K562 (cell line): ENCODE measurements at regions not wholly inside any gene's neighbourhood (a gene's known extent, or its start where the extent isn't known, plus 50 kb on each side); places are given as distances from the start of the nearest gene placed in this dataset.

ENCODE experiments used
- ATAC-seq: fragments of 200-7000 bp; cut with Tn5 transposase; 3 replicates; pipeline ENCODE4 v1.9.1; 2020; ENCODE audit warnings: moderate library complexity
- BruUV-seq: library from RNA; stranded (reverse); fragments of 400-500 nt; replicated peaks from 2 replicates; lab custom pipeline; 2021; lab: Mats Ljungman, UMichigan
- CTCF ChIA-PET: fragments of 300-600 bp; formaldehyde crosslinking; extraction: SDS; loops from one replicate; lab custom pipeline; 2021; ENCODE audit warnings: low intra/inter-chr PET ratio; lab: Yijun Ruan, JAX
- POLR2A ChIA-PET: fragments of 300-600, 350-650 bp; sonication (Branson Sonifier 250); formaldehyde crosslinking; extraction: SDS; loops from one replicate; lab custom pipeline; 2021; ENCODE audit warnings: antibody characterized with exemption, inconsistent platforms; lab: Yijun Ruan, JAX
- DNase-seq, 4 experiments: peaks; one replicate each; pipeline versions ENCODE4 v3.0.0 to v3.0.0-alpha.2; 2011 to 2018; ENCODE audit warnings: low spot score in 3 of 4, mixed read lengths in 3 of 4; ENCODE audit errors: extremely low read depth in 1 of 4
- FAIRE-seq: peaks from 2 replicates; lab custom pipeline; 2011; peaks lifted over from hg19 to GRCh38; lab: Jason Lieb, UNC
- H2AFZ ChIP-seq: 2 replicates; pipeline ENCODE4 v1.6.0; 2011; ENCODE audit warnings: low read depth, low read length, control low read depth, inconsistent platforms
- H3K27ac ChIP-seq: fragments of 200-600 bp; 3 replicates; pipeline ENCODE4 v1.8.0; 2011; ENCODE audit warnings: low read depth, mild to moderate bottlenecking, control low read depth, inconsistent platforms, low read length, moderate library complexity, mixed read lengths; ENCODE audit errors: extremely low read depth
- H3K27me3 ChIP-seq, 2 experiments: fragments of 300-600 bp in 1 of 2; 2 replicates in 1 of 2; 3 replicates in 1 of 2; pipeline versions ENCODE4 v1.6.0 to v1.8.0; 2011; ENCODE audit warnings: inconsistent platforms in 2 of 2, low read length in 2 of 2, mild to moderate bottlenecking in 1 of 2, mixed read lengths in 1 of 2, moderate library complexity in 1 of 2; ENCODE audit not compliant: control insufficient read depth in 2 of 2, insufficient read depth in 2 of 2
- H3K36me3 ChIP-seq: fragments of 300-600 bp; 3 replicates; pipeline ENCODE4 v1.8.0; 2011; ENCODE audit warnings: mild to moderate bottlenecking, low read length, inconsistent platforms; ENCODE audit not compliant: control insufficient read depth, insufficient read depth
- H3K4me1 ChIP-seq, 2 experiments: fragments of 200-600 bp in 1 of 2; replicated peaks in 1 of 2; 2 replicates in 1 of 2; 3 replicates in 1 of 2; pipeline versions ENCODE4 v1.5.1 to v1.8.0; 2011; ENCODE audit warnings: inconsistent platforms in 2 of 2, low read length in 2 of 2, mild to moderate bottlenecking in 1 of 2, mixed read lengths in 1 of 2, moderate library complexity in 1 of 2; ENCODE audit not compliant: control insufficient read depth in 2 of 2, insufficient read depth in 2 of 2
- H3K4me2 ChIP-seq: 2 replicates; pipeline ENCODE4 v1.6.1; 2011; ENCODE audit warnings: low read length, control low read depth, inconsistent platforms, mixed read lengths; ENCODE audit not compliant: insufficient read depth
- H3K4me3 ChIP-seq: fragments of 200-600 bp; sonication (generic), shearing (Covaris generic); 2 replicates; pipeline ENCODE4 v1.5.1; 2016; ENCODE audit warnings: control low read depth, inconsistent platforms
- H3K79me2 ChIP-seq: fragments of 200-600 bp; 3 replicates; pipeline ENCODE4 v1.8.0; 2011; ENCODE audit warnings: low read length, inconsistent platforms; ENCODE audit not compliant: control insufficient read depth, insufficient read depth
- H3K9ac ChIP-seq, 2 experiments: 2 replicates each; pipeline versions ENCODE4 v1.6.0 to v1.6.1; 2011; ENCODE audit warnings: low read depth in 2 of 2, low read length in 2 of 2, control low read depth in 1 of 2, inconsistent platforms in 1 of 2, mild to moderate bottlenecking in 1 of 2, mixed read lengths in 1 of 2; ENCODE audit not compliant: insufficient read depth in 1 of 2
- H3K9me1 ChIP-seq: one replicate; pipeline ENCODE4 v1.6.0; 2011; ENCODE audit warnings: inconsistent platforms, mild to moderate bottlenecking, low read length, moderate library complexity; ENCODE audit not compliant: control insufficient read depth, insufficient read depth
- H3K9me3 ChIP-seq: replicated peaks from 2 replicates; pipeline ENCODE4 v1.5.1; 2011; ENCODE audit warnings: low read depth, low read length, inconsistent platforms; ENCODE audit not compliant: control insufficient read depth, insufficient read depth
- H4K20me1 ChIP-seq: replicated peaks from 2 replicates; pipeline ENCODE4 v1.6.1; 2011; ENCODE audit warnings: low read length, inconsistent platforms, mixed read lengths; ENCODE audit not compliant: control insufficient read depth, insufficient read depth
- EP400 ChIP-seq: fragments of 450-650 bp; IDR thresholded peaks from 2 replicates; pipeline ENCODE4 v1.6.1; 2017; ENCODE audit warnings: antibody characterized with exemption, mild to moderate bottlenecking, moderate library complexity
- ETV5 ChIP-seq: sonication (generic); formaldehyde crosslinking; IDR thresholded peaks from 2 replicates; pipeline ENCODE4 v1.4.0; 2020; ENCODE audit warnings: low read depth, mild to moderate bottlenecking, missing genetic modification reagents
- ETV6 ChIP-seq, 3 experiments: fragments of 150-350 bp in 1 of 3; sonication (generic) in 1 of 3; formaldehyde crosslinking in 1 of 3; IDR thresholded peaks; 2 replicates each; pipeline versions ENCODE4 v1.6.1 to v1.8.0; 2014 to 2022; ENCODE audit warnings: borderline replicate concordance in 2 of 3, low read depth in 2 of 3, antibody characterized with exemption in 1 of 3, low read length in 1 of 3, mild to moderate bottlenecking in 1 of 3, missing genetic modification reagents in 1 of 3
- FOXJ2 ChIP-seq: fragments of 200-800 bp; sonication (Bioruptor generic); IDR thresholded peaks from 2 replicates; pipeline ENCODE4 v1.6.1; 2016; ENCODE audit warnings: missing genetic modification characterization, missing compliant biosample characterization
- MEF2A ChIP-seq: IDR thresholded peaks from 2 replicates; pipeline ENCODE4 v1.6.1; 2011; ENCODE audit warnings: low read depth, mild to moderate bottlenecking, low read length, moderate library complexity; ENCODE audit not compliant: control insufficient read depth
- SREBF2 ChIP-seq: sonication (generic); formaldehyde crosslinking; IDR thresholded peaks from 2 replicates; pipeline ENCODE4 v1.4.0; 2020; ENCODE audit warnings: mild to moderate bottlenecking, missing genetic modification reagents
- TCFL5 ChIP-seq: fragments of 250-450 bp; sonication (Bioruptor Pico); conservative IDR thresholded peaks from 2 replicates; pipeline ENCODE4 v1.6.1; 2021; ENCODE audit warnings: mild to moderate bottlenecking, moderate library complexity, matching md5 sums
- ZNF197 ChIP-seq: fragments of 200-800 bp; sonication (Bioruptor generic); IDR thresholded peaks from 2 replicates; pipeline ENCODE4 v1.6.1; 2016; ENCODE audit warnings: low read depth, missing genetic modification characterization, missing compliant biosample characterization
- ZNF57 ChIP-seq: fragments of 450-650 bp; formaldehyde crosslinking; IDR thresholded peaks from 2 replicates; pipeline ENCODE4 v1.4.0; 2020; ENCODE audit warnings: mild to moderate bottlenecking, moderate library complexity
- WGBS: fragments of 100-300 bp; shearing (Covaris generic); methylation state at CpG from one replicate; pipeline ENCODE4 v1.1.6; 2016; ENCODE audit warnings: low coverage, mixed read lengths; ENCODE audit not compliant: insufficient coverage; ENCODE audit errors: missing lambda C conversion rate; 5-methylcytosine and 5-hydroxymethylcytosine counted together
- in situ Hi-C: fragments of 300-500 bp; cut with MboI; formaldehyde crosslinking; loops from 4 replicates; pipeline ENCODE4 v1.15.0; 2018; ENCODE audit warnings: inconsistent platforms, mixed read lengths
- intact Hi-C: fragments of 100-400 bp; cut with micrococcal nuclease; formaldehyde crosslinking; loops from 2 replicates; pipeline ENCODE4 v1.14.2; 2022
- TF ChIP-seq, protein P1 (sequence below): sonication (generic); formaldehyde crosslinking; IDR thresholded peaks from 2 replicates; pipeline ENCODE4 v1.8.1; 2022; ENCODE audit warnings: missing genetic modification reagents
- TF ChIP-seq, protein P2 (sequence below), 2 experiments: fragments of 450-650 bp; formaldehyde crosslinking in 1 of 2; IDR thresholded peaks; 2 replicates each; pipeline versions ENCODE4 v1.4.0 to v1.6.1; 2014 to 2020; ENCODE audit warnings: mild to moderate bottlenecking in 2 of 2, borderline replicate concordance in 1 of 2, low read depth in 1 of 2
- TF ChIP-seq, protein P3 (sequence below): fragments of 450-650 bp; formaldehyde crosslinking; IDR thresholded peaks from 2 replicates; pipeline ENCODE4 v1.4.0; 2022; ENCODE audit warnings: missing genetic modification characterization

DNA sequence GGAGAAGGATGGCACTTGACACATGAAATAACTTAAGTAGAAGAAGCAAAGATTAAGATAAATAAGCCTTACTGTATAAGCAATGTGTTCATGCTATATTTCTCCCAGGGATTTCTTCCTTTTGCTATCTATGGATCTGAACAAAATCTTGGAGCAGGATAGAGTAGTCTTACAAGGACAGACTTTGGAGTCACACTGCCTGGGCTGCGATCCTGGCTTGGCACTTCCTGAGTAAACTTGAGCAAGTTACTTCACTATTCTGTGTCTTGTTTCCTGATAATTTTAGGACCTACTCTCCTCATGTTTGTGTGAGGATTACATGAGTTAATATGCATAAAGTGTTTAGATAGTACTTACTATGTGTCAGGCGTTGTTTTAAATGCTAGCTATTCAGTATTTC lies 340.0 kb upstream of the MAOA start:
- H3K4me1 ChIP-seq = no peaks in the 10 kb centered on the region
- intact Hi-C loops = no loop called here
- no peak overlapping the region for H3K4me3 ChIP-seq
- no peaks in the 10 kb centered on the region for H3K36me3 ChIP-seq
- H4K20me1 ChIP-seq = no peaks in the 10 kb centered on the region
- in situ Hi-C loops = no loop called here
- ATAC-seq = no peak
- H3K79me2 ChIP-seq = no peaks in the 10 kb centered on the region
- no peak overlapping the region for H3K27ac ChIP-seq
- H3K9me3 ChIP-seq = no peaks in the 10 kb centered on the region
- no peak for DNase-seq
- no peaks in the 10 kb centered on the region for H3K27me3 ChIP-seq
- BruUV-seq = no TSS peak
- H3K9me1 ChIP-seq = no peaks in the 10 kb centered on the region
- no peak overlapping the region for H3K9ac ChIP-seq
- ChIA-PET CTCF (no interaction called here), POLR2A (no interaction called here)
- no peak overlapping the region for H2AFZ ChIP-seq
- no peak overlapping the region for H3K4me2 ChIP-seq
- FAIRE-seq = no peak
- WGBS = 28% methylated on average over 2 of the region's 2 CpGs
- no peak for TF ChIP-seq TCFL5 (CRISPR knock-in tag)
- TF ChIP-seq SREBF2 (CRISPR knock-in tag) = no peak
- TF ChIP-seq, protein P1, sequence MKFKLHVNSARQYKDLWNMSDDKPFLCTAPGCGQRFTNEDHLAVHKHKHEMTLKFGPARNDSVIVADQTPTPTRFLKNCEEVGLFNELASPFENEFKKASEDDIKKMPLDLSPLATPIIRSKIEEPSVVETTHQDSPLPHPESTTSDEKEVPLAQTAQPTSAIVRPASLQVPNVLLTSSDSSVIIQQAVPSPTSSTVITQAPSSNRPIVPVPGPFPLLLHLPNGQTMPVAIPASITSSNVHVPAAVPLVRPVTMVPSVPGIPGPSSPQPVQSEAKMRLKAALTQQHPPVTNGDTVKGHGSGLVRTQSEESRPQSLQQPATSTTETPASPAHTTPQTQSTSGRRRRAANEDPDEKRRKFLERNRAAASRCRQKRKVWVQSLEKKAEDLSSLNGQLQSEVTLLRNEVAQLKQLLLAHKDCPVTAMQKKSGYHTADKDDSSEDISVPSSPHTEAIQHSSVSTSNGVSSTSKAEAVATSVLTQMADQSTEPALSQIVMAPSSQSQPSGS = no peak
- TF ChIP-seq, protein P2, sequence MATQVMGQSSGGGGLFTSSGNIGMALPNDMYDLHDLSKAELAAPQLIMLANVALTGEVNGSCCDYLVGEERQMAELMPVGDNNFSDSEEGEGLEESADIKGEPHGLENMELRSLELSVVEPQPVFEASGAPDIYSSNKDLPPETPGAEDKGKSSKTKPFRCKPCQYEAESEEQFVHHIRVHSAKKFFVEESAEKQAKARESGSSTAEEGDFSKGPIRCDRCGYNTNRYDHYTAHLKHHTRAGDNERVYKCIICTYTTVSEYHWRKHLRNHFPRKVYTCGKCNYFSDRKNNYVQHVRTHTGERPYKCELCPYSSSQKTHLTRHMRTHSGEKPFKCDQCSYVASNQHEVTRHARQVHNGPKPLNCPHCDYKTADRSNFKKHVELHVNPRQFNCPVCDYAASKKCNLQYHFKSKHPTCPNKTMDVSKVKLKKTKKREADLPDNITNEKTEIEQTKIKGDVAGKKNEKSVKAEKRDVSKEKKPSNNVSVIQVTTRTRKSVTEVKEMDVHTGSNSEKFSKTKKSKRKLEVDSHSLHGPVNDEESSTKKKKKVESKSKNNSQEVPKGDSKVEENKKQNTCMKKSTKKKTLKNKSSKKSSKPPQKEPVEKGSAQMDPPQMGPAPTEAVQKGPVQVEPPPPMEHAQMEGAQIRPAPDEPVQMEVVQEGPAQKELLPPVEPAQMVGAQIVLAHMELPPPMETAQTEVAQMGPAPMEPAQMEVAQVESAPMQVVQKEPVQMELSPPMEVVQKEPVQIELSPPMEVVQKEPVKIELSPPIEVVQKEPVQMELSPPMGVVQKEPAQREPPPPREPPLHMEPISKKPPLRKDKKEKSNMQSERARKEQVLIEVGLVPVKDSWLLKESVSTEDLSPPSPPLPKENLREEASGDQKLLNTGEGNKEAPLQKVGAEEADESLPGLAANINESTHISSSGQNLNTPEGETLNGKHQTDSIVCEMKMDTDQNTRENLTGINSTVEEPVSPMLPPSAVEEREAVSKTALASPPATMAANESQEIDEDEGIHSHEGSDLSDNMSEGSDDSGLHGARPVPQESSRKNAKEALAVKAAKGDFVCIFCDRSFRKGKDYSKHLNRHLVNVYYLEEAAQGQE (IDR thresholded peaks at IDR 0.05; ENCODE audit: borderline replicate concordance) = no peak
- TF ChIP-seq, protein P2 (CRISPR knock-in tag; IDR thresholded peaks at IDR 0.05; ENCODE audit: low read depth) = no peak
- no peak for TF ChIP-seq FOXJ2 (tag)
- no peak for TF ChIP-seq ZNF57 (CRISPR knock-in tag)
- no peak for TF ChIP-seq MEF2A
- no peak for TF ChIP-seq ETV6 (IDR thresholded peaks at IDR 0.05; ENCODE audit: borderline replicate concordance in 1 of 2, low read depth in 2 of 2, low read length in 1 of 2)
- no peak for TF ChIP-seq ETV6 (CRISPR knock-in tag; IDR thresholded peaks at IDR 0.05; ENCODE audit: borderline replicate concordance)
- TF ChIP-seq, protein P3, sequence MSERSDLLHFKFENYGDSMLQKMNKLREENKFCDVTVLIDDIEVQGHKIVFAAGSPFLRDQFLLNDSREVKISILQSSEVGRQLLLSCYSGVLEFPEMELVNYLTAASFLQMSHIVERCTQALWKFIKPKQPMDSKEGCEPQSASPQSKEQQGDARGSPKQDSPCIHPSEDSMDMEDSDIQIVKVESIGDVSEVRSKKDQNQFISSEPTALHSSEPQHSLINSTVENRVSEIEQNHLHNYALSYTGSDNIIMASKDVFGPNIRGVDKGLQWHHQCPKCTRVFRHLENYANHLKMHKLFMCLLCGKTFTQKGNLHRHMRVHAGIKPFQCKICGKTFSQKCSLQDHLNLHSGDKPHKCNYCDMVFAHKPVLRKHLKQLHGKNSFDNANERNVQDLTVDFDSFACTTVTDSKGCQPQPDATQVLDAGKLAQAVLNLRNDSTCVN (CRISPR knock-in tag) = no peak
- no peak for TF ChIP-seq EP400
- no peak for TF ChIP-seq ETV5
- TF ChIP-seq ZNF197 = no peak
